ENCODE measurements at regions not wholly inside any gene's neighbourhood (a gene's known extent, or its start where the extent isn't known, plus 50 kb on each side); places are given as distances from the start of the nearest gene placed in this dataset.
A peak's percentile ranks its signal among the peaks of the same experiment; 100 is the strongest.

- Histone ChIP-seq H3K36me3 (ENCODE audit: control insufficient read depth in 2 of 2, insufficient read depth in 2 of 2, low read length in 1 of 2) (peaks cover 12 to 26% of the 10 kb centered on the region in 2 experiments; a peak in 3 of 4 replicates), H3K27ac (ENCODE audit: control insufficient read depth, insufficient read depth) (peak overlapping the region; percentile 89), H4K20me1 (ENCODE audit: control insufficient read depth, insufficient read depth) (no peaks in the 10 kb centered on the region), H3K9me3 (replicated peaks; ENCODE audit: control insufficient read depth, insufficient read depth, low read length) (no peaks in the 10 kb centered on the region), H3K4me2 (ENCODE audit: control insufficient read depth, insufficient read depth) (peak overlapping the region; percentile 91), H2AFZ (ENCODE audit: control insufficient read depth, low read depth, low read length) (no peak overlapping the region), H3K9ac (ENCODE audit: control insufficient read depth, insufficient read depth, low read length) (peak overlapping the region; percentile 68), H3K4me1 (ENCODE audit: control insufficient read depth, insufficient read depth, low read length) (peaks cover 49% of the 10 kb centered on the region), H3K79me2 (ENCODE audit: control insufficient read depth, insufficient read depth, low read length) (peaks cover 39% of the 10 kb centered on the region), H3K4me3 (peak overlapping the region; percentile 69), H3K27me3 (replicated peaks in 1 of 2; ENCODE audit: control insufficient read depth in 2 of 2, insufficient read depth in 2 of 2, low read length in 1 of 2) (no peaks in the 10 kb centered on the region)
- DNase-seq (ENCODE audit: low read depth, low spot score) (no peak), ATAC-seq (peak; percentile 64), FAIRE-seq (peak; percentile 76)
- 11% methylated on average over 35 of the region's 37 CpGs for WGBS (ENCODE audit: insufficient coverage, insufficient replicate concordance, low lambda C conversion rate, missing lambda C conversion rate)
- SMC1A ChIA-PET (ENCODE audit: uncharacterized antibody, unreplicated experiment), result interaction anchor here (1.0 to 3.2 kb wide), 5 partner anchors 9 to 37 kb away, joined by 3 to 13 read pairs (median 3); no protein-coding TSS in a partner anchor
- CTCF ChIA-PET, result interaction anchor here (1.0 to 1.6 kb wide), 3 partner anchors 9 to 314 kb away, joined by 4 read pairs; no protein-coding TSS in a partner anchor
- intact Hi-C loops (cut with micrococcal nuclease; ENCODE audit: unreplicated experiment), result loop anchor here (5.0 to 10.0 kb wide), 2 partner anchors 110 to 227 kb away; partner anchors contain the start of gene NCOR2
- RAD21 ChIA-PET (ENCODE audit: unreplicated experiment), result interaction anchor here (0.9 to 1.6 kb wide), 7 partner anchors 9 to 460 kb away, joined by 3 to 10 read pairs (median 4); no protein-coding TSS in a partner anchor
- POLR2A ChIA-PET, result no interaction called here
- in situ Hi-C loops (cut with MboI), result no loop called here
- no TSS peak for BruUV-seq (replicated peaks)
- TF ChIP-seq ELK1 (IDR thresholded peaks at IDR 0.05; ENCODE audit: low read depth, low read length) (no peak), MLLT1 (IDR thresholded peaks at IDR 0.05) (no peak), ZBTB11 (CRISPR knock-in tag; IDR thresholded peaks at IDR 0.05) (no peak), HSF1 (IDR thresholded peaks at IDR 0.05; ENCODE audit: low read depth, low read length) (no peak), SREBF2 (IDR thresholded peaks at IDR 0.05; ENCODE audit: low read length) (no peak), RUNX3 (IDR thresholded peaks at IDR 0.05; ENCODE audit: low read length) (no peak), MYC (IDR thresholded peaks at IDR 0.05; ENCODE audit: insufficient read depth, insufficient read length, insufficient replicate concordance, low read length, severe bottlenecking) (no peak), IRF3 (IDR thresholded peaks at IDR 0.05) (no peak)
Observed at GRCh38 chr12:124457287-124458219, 109.9 kb downstream of the NCOR2 start.

Data from GM12878 (cell line).